HG03354 (cell line): ENCODE measurements at regions not wholly inside any gene's neighbourhood (a gene's known extent, or its start where the extent isn't known, plus 50 kb on each side); places are given as distances from the start of the nearest gene placed in this dataset.

Experiments
- ATAC-seq: cut with Tn5 transposase; IDR thresholded peaks from one replicate; pipeline ENCODE4 v1.9.1; 2021; ENCODE audit warnings: mild to moderate bottlenecking; ENCODE audit not compliant: unreplicated experiment, poor library complexity, severe bottlenecking

- no peak for ATAC-seq
Measured at GRCh38 chr17:79243603-79243990, 169.0 kb downstream of the ENGASE start.

- no peak for ATAC-seq
Measured at GRCh38 chr17:79242873-79243602, 168.4 kb downstream of the ENGASE start.

- ATAC-seq: no peak
Measured at GRCh38 chr17:79242393-79242792, 167.8 kb downstream of the ENGASE start.

GRCh38 chr17:79241616-79242015 lies 167.0 kb downstream of the ENGASE start:
- no peak for ATAC-seq

GRCh38 chr17:79239205-79239604 lies 164.6 kb downstream of the ENGASE start:
- no peak for ATAC-seq

GRCh38 chr17:79237448-79238053 lies 162.9 kb downstream of the ENGASE start:
- ATAC-seq: no peak

DNA sequence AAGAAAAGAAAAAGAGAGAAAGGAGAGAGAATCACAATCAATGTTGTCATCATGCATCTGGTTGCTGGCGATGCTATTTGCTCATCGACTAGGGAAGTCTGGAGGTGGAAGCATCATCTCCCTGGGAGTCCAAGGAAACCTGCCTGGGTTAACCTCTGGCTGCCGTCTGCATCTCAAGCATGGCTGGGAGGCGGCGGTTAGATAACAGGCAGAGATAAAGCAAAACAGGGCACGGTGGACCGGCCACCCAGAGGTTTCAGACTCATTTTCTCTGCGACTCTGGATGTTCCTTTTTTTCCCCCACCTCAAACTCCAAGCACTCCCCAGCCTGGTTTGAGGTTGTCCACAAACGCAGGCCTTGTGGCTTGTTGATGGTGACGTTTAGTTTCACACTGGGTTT lies 161.2 kb downstream of the ENGASE start:
- no peak for ATAC-seq

GRCh38 chr17:79233916-79234551 lies 159.4 kb downstream of the ENGASE start:
- ATAC-seq: no peak

- ATAC-seq: no peak
Measured at GRCh38 chr17:79232957-79233356, 158.3 kb downstream of the ENGASE start.

DNA sequence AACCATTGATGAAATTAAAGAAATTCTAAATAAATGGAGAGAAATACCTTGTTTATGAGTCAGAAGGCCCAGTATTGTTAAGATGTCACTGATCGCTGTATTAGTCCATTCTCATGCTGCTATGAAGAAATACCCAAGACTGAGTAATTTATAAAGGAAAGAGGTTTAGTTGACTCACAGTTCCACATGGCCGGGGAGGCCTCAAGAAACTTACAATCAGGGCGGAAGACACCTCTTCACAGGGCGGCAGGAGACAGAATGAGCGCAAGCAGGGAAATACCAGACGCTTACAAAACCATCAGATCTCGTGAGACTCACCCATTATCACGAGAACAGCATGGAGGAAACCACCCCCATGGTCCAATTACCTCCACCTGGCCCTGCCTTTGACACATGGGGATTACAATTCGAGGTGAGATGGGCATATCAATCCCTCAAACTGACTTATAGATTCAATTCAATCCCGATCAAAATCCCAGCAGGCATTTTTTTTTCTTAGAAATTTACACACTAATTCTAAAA lies 157.2 kb downstream of the ENGASE start:
- ATAC-seq: no peak

GRCh38 chr17:79230576-79230975 lies 156.0 kb downstream of the ENGASE start:
- ATAC-seq: no peak

DNA sequence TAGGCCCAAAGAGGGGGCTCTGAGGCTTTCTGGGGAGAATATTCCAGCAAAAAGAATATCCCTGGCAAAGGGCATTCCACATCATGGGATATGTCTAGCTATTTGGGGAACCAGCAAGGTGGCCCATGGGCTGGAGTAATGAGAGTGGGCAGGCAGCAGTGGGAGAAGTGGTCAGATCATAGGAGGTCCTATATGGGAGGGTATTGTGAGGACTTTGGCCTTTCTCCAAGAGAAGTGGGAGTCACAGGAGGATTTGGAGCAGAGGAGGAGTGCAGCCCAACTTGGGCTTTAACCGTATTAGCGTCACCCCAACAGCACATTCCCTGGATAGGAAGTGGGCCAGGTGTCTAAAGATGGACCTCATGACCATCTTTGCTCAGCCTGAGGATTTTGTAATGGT lies 151.4 kb downstream of the ENGASE start:
- ATAC-seq: no peak

DNA sequence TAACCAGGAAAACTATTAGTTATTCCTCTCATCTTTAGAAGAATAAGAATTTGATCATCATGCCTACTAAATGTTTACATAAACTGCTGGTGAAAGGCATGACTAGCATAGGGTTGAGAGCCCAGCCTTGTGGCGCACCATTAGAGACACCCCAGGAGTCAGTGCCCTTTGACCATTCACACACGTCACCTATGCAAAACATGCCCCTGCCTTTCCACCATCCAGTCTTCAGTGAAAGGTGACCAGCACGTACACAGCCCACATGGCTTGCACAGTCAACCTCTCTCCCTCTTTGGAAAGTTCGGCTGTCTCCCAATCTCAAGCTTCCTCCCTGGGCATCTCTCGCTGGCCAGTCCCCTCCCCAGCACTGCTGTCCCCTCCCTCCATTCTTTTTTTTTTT lies 150.3 kb downstream of the ENGASE start:
- no peak for ATAC-seq

DNA sequence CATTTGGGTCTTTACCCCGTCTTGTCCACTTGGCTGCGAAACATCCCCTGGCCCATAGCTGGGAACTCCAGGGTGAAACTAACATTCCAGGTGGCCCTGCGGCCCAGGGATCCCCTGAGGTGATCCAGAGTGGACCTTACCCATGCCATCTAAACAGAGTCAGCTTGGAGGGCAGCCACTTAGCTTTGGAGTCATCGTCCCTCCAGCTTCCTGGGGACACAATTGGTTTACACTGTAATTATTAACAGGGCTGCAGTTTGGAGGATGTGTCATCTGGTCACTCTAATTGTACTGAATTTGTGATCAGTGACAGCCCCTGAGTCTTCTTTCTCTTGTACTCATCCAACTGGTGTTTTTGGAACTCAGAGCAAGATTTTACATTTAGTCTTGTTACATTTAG lies 149.9 kb downstream of the ENGASE start:
- no peak for ATAC-seq

DNA sequence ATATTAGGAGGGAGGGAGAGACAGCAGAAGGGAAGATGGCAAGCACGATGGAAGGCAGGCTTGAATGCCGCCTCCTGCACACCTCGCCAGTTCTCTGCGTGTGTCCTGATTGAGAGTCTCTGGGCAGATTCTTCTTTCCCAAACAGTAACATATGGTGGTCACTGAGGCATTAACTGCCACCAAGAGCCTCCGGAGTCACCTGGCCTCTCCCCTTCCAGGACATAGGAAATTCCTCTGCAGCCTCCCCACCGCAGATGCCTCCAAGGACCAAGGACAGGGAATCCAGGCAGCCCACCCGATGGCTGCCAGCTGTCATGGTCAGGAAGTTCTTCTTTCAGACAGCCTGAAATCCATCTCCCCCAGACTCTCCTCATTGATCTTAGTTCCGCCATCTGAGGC lies 149.3 kb downstream of the ENGASE start:
- ATAC-seq: no peak

DNA sequence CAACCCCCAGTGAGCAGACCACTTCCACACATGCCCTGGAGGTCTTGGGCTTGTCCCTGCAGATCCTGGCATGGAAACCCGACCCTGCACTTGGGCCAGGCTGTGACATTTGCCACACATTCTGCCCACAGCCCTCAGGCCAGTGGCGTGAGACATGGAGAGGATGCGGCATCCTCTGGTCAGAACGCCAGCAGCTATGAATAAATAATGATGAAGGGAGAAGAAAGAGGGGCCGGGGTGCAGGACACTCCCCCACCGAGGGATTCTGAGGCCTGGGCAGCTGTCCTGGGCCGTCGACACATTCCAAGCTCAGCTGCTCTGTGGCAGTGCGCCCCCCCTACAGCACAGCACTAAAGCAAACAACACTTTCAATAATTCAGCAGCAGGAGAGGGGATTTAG lies 148.8 kb downstream of the ENGASE start:
- ATAC-seq: no peak

DNA sequence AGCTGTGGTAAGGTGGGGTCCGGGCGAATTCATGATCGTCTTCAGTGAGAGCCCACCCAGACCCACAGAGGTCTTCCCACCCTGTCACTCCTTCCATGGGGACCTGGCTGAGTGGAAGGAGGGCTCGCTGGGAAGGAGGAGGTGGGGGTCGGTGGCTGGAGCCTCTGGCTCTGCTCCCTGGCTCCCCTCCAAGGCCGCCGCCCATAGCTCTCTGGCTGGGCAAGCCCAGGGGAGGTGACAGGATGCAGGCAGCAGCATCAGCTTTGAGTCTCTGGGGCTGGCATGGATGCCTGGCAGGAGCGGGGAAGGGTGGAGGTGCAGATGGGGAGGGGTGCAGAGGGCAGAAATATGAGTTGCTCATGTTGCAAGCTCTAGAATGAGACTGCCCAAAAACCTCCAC lies 147.0 kb downstream of the ENGASE start:
- ATAC-seq: no peak

- no peak for ATAC-seq
Measured at GRCh38 chr17:79220713-79221291, 146.2 kb downstream of the ENGASE start.

DNA sequence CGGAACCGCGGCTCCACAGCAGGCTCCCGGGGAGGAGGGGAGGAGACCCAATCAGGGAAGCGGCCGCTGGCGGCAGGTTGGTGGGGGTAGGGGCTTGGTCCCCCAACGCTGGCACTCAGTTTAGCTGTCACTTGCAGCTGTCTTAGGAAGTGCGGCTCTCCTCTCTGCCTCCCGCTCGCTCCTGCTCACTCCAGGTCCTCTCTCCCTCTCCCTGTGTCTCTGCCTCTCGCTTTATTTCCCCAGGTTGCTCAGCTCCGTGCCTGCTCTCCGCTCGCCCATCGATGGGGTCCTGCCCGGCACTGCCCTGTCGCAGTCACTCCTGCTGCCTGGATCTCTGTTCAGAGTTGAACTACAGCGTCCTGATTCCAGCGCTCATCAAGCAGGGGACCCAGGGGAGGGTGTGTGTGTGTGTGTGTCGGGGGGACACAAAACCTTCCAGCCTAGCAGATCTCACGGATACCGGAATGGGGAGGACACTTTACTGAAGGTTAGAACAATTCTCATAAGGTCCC lies 145.6 kb downstream of the ENGASE start:
- ATAC-seq: no peak

DNA sequence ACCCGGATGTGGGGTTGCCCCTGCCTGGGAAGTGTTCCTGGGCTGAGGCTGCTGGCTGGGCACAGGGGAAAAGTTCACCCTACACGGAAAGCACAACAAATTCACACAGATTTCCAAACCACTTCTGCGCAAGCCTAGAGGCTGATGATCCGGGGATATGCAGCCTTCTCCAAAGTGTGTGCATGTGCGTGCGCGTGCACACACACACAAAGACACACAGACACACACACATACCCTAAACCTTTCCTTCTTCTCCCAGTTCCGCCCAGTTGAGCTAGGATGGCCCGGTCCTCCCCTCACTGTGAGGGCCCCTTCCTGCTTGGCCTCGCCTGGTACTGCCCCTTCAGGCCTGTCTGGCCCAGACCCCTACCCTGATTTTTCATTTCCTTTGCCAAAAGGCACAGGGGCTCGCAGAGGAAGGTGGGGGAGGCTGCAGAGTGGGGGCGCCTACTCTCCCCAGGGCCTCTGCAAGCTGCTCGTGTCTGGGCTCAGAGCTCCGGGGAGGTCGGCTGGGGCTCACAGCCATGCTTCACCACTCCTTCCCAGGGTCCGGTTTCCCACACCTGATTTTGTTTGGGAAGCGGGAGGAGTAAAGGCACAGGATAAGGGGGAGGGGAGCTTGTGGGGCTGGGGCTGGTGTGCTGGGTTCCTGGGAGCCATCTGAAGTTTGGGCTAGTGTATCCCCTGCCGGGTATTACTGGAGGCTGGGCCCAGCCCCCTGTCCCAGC lies 144.7 kb downstream of the ENGASE start:
- no peak for ATAC-seq
